Activated naive CD4-positive, alpha-beta T cell treated with anti-CD3 and anti-CD28 coated beads, Interleukin-2, amount 50 U/mL, for 24 hours (primary cell): ENCODE measurements at regions not wholly inside any gene's neighbourhood (a gene's known extent, or its start where the extent isn't known, plus 50 kb on each side); places are given as distances from the start of the nearest gene placed in this dataset.

Experiments
- H3K27ac Mint-ChIP-seq: one replicate; pipeline ENCODE4 v1.8.0; 2021; ENCODE audit warnings: mild to moderate bottlenecking, mixed read lengths
- H3K27me3 Mint-ChIP-seq: one replicate; pipeline ENCODE4 v1.8.0; 2021; ENCODE audit warnings: mixed read lengths
- H3K36me3 Mint-ChIP-seq: one replicate; pipeline ENCODE4 v1.8.0; 2021; ENCODE audit warnings: mixed read lengths
- H3K4me1 Mint-ChIP-seq: one replicate; pipeline ENCODE4 v1.8.0; 2021; ENCODE audit warnings: mixed read lengths
- H3K4me3 Mint-ChIP-seq: one replicate; pipeline ENCODE4 v1.8.0; 2021; ENCODE audit warnings: mild to moderate bottlenecking, mixed read lengths
- H3K9me3 Mint-ChIP-seq: one replicate; pipeline ENCODE4 v1.8.0; 2021; ENCODE audit warnings: mixed read lengths

- Mint-ChIP-seq H3K36me3 (no peaks in the 10 kb centered on the region), H3K4me1 (no peaks in the 10 kb centered on the region), H3K4me3 (no peak overlapping the region), H3K27ac (no peak overlapping the region), H3K9me3 (no peaks in the 10 kb centered on the region), H3K27me3 (no peaks in the 10 kb centered on the region)
These were observed 131.5 kb downstream of the OAT start for GRCh38 chr10:124287071-124287685.

- Mint-ChIP-seq H3K36me3 (no peaks in the 10 kb centered on the region), H3K4me1 (no peaks in the 10 kb centered on the region), H3K27me3 (no peaks in the 10 kb centered on the region), H3K4me3 (no peak overlapping the region), H3K27ac (no peak overlapping the region), H3K9me3 (no peaks in the 10 kb centered on the region)
These were observed 132.1 kb downstream of the OAT start for GRCh38 chr10:124286621-124287020.

- no peaks in the 10 kb centered on the region for H3K36me3 Mint-ChIP-seq
- H3K27me3 Mint-ChIP-seq, result no peaks in the 10 kb centered on the region
- no peaks in the 10 kb centered on the region for H3K9me3 Mint-ChIP-seq
- H3K4me1 Mint-ChIP-seq, result no peaks in the 10 kb centered on the region
- H3K27ac Mint-ChIP-seq, result no peak overlapping the region
- H3K4me3 Mint-ChIP-seq, result no peak overlapping the region
These were observed 132.9 kb downstream of the OAT start for GRCh38 chr10:124285587-124286527.

GRCh38 chr10:124283949-124284250 lies 134.8 kb downstream of the OAT start:
- H3K27ac Mint-ChIP-seq, result no peak overlapping the region

GRCh38 chr10:124283215-124283948 lies 135.3 kb downstream of the OAT start:
- H3K27me3 Mint-ChIP-seq, result no peaks in the 10 kb centered on the region
- H3K9me3 Mint-ChIP-seq, result no peaks in the 10 kb centered on the region
- H3K4me1 Mint-ChIP-seq, result no peaks in the 10 kb centered on the region
- no peak overlapping the region for H3K27ac Mint-ChIP-seq
- H3K4me3 Mint-ChIP-seq, result no peak overlapping the region
- H3K36me3 Mint-ChIP-seq, result no peaks in the 10 kb centered on the region

More at GRCh38 chr10:124283949-124284250, 134.8 kb downstream of the OAT start:
- no peaks in the 10 kb centered on the region for H3K4me1 Mint-ChIP-seq
- H3K9me3 Mint-ChIP-seq, result no peaks in the 10 kb centered on the region
- H3K36me3 Mint-ChIP-seq, result no peaks in the 10 kb centered on the region
- no peaks in the 10 kb centered on the region for H3K27me3 Mint-ChIP-seq
- no peak overlapping the region for H3K4me3 Mint-ChIP-seq

GRCh38 chr10:124282326-124282725 lies 136.4 kb downstream of the OAT start:
- no peaks in the 10 kb centered on the region for H3K36me3 Mint-ChIP-seq
- H3K4me3 Mint-ChIP-seq, result no peak overlapping the region
- H3K27ac Mint-ChIP-seq, result no peak overlapping the region
- H3K9me3 Mint-ChIP-seq, result no peaks in the 10 kb centered on the region
- no peaks in the 10 kb centered on the region for H3K4me1 Mint-ChIP-seq
- no peaks in the 10 kb centered on the region for H3K27me3 Mint-ChIP-seq

- Mint-ChIP-seq H3K36me3 (no peaks in the 10 kb centered on the region), H3K27me3 (no peaks in the 10 kb centered on the region), H3K27ac (no peak overlapping the region), H3K4me1 (no peaks in the 10 kb centered on the region), H3K4me3 (no peak overlapping the region), H3K9me3 (no peaks in the 10 kb centered on the region)
These were observed 137.1 kb downstream of the OAT start for GRCh38 chr10:124281666-124282065.

- Mint-ChIP-seq H3K9me3 (no peaks in the 10 kb centered on the region), H3K27me3 (no peaks in the 10 kb centered on the region), H3K36me3 (no peaks in the 10 kb centered on the region), H3K27ac (no peak overlapping the region), H3K4me1 (no peaks in the 10 kb centered on the region), H3K4me3 (no peak overlapping the region)
These were observed 137.8 kb downstream of the OAT start for GRCh38 chr10:124280916-124281315.

GRCh38 chr10:124279882-124280281 lies 138.8 kb downstream of the OAT start:
- no peak overlapping the region for H3K27ac Mint-ChIP-seq
- no peak overlapping the region for H3K4me3 Mint-ChIP-seq
- H3K4me1 Mint-ChIP-seq, result no peaks in the 10 kb centered on the region
- peaks cover 5% of the 10 kb centered on the region for H3K9me3 Mint-ChIP-seq
- no peaks in the 10 kb centered on the region for H3K36me3 Mint-ChIP-seq
- H3K27me3 Mint-ChIP-seq, result no peaks in the 10 kb centered on the region

GRCh38 chr10:124279298-124279697 lies 139.4 kb downstream of the OAT start:
- Mint-ChIP-seq H3K27me3 (no peaks in the 10 kb centered on the region), H3K4me3 (no peak overlapping the region), H3K36me3 (no peaks in the 10 kb centered on the region), H3K4me1 (no peaks in the 10 kb centered on the region), H3K27ac (no peak overlapping the region), H3K9me3 (peaks cover 9% of the 10 kb centered on the region)

- Mint-ChIP-seq H3K27me3 (no peaks in the 10 kb centered on the region), H3K9me3 (peaks cover 11% of the 10 kb centered on the region), H3K4me1 (no peaks in the 10 kb centered on the region), H3K36me3 (no peaks in the 10 kb centered on the region), H3K4me3 (no peak overlapping the region), H3K27ac (no peak overlapping the region)
These were observed 140.4 kb downstream of the OAT start for GRCh38 chr10:124278356-124278755.

- no peak overlapping the region for H3K27ac Mint-ChIP-seq
- H3K36me3 Mint-ChIP-seq, result peaks cover 3% of the 10 kb centered on the region
- no peaks in the 10 kb centered on the region for H3K27me3 Mint-ChIP-seq
- H3K9me3 Mint-ChIP-seq, result peaks cover 16% of the 10 kb centered on the region
- H3K4me3 Mint-ChIP-seq, result no peak overlapping the region
- no peaks in the 10 kb centered on the region for H3K4me1 Mint-ChIP-seq
These were observed 145.6 kb downstream of the OAT start for GRCh38 chr10:124273141-124273540.

GRCh38 chr10:124271676-124272075 lies 147.0 kb downstream of the OAT start:
- H3K27me3 Mint-ChIP-seq, result no peaks in the 10 kb centered on the region
- no peak overlapping the region for H3K4me3 Mint-ChIP-seq
- H3K27ac Mint-ChIP-seq, result no peak overlapping the region
- H3K4me1 Mint-ChIP-seq, result no peaks in the 10 kb centered on the region
- peaks cover 16% of the 10 kb centered on the region for H3K9me3 Mint-ChIP-seq
- peaks cover 3% of the 10 kb centered on the region for H3K36me3 Mint-ChIP-seq

- Mint-ChIP-seq H3K27ac (no peak overlapping the region), H3K4me3 (no peak overlapping the region), H3K36me3 (peaks cover 3% of the 10 kb centered on the region), H3K9me3 (peaks cover 16% of the 10 kb centered on the region), H3K4me1 (no peaks in the 10 kb centered on the region), H3K27me3 (no peaks in the 10 kb centered on the region)
These were observed 148.0 kb downstream of the OAT start for GRCh38 chr10:124270530-124271327.

- Mint-ChIP-seq H3K4me1 (no peaks in the 10 kb centered on the region), H3K36me3 (peaks cover 3% of the 10 kb centered on the region), H3K4me3 (no peak overlapping the region), H3K27me3 (no peaks in the 10 kb centered on the region), H3K27ac (no peak overlapping the region), H3K9me3 (peaks cover 6% of the 10 kb centered on the region)
These were observed 149.7 kb downstream of the OAT start for GRCh38 chr10:124268976-124269375.
